ENCODE measurements at regions not wholly inside any gene's neighbourhood (a gene's known extent, or its start where the extent isn't known, plus 50 kb on each side); places are given as distances from the start of the nearest gene placed in this dataset.

DNA sequence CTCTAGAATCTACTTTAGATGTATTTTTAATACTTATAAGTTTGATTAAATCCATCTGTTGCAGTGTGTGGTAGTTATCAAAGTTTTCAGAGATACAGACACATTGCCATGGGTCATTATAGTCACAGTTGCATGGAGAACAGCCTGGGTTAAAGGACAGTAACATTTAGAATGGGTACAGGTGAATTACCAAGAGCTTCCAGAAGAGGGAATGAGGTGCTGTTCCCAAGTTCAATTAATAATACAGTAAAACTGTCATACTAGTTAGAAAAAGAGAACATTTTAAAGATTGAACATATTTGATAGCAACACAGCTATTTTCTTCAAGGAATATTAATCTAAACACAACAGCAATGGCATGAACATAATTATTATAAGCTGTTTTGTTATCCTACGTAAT is 322.6 kb upstream of the SLC10A2 start:
- no peak for DNase-seq (ENCODE audit: low read depth, low spot score)

DNA sequence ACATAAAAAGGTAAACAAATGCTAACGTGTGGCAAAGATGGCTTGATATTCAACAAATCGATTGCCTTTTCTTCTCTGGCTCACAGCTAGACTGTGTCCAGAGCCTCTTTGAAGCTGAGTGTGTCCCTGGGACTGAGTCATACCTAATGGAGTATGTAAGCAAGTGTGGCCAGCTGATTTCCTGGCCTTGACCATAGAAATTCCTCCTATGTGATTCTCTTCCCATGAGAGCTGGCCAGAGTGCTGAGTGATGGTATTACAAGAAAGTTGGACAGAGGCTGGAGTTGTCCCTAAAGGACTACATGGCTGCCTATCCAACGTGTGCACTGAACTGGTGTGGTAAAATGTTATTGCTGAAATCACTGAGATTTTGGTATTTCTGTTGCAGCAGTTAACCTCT is 320.1 kb upstream of the SLC10A2 start:
- DNase-seq (ENCODE audit: low read depth, low spot score) = no peak

DNA sequence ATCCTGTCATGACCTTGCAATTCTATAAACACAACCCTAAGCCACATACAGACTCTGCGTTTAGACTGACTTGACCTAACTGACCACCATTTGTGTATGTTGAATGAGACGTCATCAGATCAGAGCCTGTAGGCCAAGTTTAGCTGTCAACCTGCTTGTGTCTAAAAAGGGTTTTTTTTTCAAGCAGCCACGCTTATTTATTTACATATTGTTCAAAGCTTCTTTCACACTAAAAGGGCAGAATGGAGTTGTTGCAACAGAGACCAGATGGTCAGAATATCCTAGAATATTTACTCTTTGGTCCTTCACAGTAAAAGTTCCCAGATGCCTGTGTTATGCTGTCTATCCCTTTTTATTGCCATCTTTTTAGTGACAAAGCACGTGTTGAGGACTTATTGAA is 307.7 kb upstream of the SLC10A2 start:
- no peak for DNase-seq (ENCODE audit: low read depth, low spot score)

DNA sequence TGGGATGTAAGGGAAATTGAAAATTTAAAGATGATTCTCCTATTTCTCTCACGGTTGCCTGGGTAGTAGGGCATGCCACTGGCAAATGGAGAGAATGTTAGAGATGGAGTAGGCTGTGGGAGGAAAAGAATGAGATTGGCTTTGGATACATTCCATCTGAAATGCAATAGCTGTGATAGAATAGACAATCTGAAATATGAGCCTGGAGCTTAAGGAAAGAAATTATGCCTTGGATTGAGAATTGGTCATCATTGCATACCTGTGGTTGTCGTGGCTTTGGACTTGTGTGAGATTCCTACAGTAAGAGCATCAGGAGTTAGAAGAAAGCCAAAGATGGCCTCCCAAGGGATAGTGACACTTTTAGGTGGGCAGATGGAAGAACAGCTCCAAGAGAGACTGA is 305.1 kb upstream of the SLC10A2 start:
- no peak for DNase-seq (ENCODE audit: low read depth, low spot score)

DNA sequence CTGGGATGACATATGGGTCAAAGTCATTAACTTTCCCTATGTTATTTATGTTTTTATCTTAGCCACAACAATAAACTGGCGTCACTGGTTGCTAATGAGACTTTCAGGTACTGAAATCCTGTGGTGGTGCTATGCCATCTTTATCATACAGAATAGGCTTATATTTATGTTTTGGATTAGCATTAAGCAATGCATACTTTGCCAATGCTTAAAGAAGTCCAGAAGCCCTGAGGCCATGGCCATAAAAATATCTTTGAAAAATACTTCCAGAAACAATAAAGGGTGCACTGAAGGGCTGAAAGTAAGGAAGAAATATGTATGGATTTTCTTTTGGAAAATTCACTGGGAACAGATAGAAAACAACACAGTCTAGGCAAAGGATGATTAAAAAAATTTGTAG is 304.6 kb upstream of the SLC10A2 start:
- no peak for DNase-seq (ENCODE audit: low read depth, low spot score)

DNA sequence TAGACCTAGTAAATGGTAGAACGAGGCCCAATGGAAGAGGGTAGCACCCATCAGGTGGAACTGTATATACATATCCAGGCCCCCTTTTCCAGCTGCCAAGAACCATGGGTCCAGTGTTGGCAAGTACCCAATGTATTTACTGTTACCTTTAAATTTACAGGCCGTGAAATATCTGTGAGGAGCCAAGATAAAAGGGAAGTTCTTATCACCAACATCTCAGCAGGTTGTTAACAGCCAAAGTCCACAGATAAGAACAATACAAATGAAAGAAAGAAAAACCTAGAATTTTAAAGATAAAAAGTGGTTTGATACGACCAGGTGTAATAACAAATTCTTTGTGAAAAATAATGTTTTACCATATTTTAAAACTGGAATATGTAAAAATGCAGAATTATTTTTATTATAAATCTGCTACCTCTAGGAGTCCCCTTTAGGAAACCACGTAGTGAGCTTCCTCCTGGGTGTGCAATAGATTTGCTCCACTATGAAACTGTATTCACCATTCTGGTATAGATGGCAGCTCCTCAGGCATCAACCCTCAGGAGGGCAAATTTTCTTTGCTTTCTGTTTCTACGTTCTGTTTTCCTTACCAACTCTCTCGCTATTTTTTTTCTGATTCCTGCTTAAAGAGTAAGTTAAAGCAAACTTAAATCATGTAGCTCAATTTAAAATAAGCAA is 292.2 kb upstream of the SLC10A2 start:
- DNase-seq (ENCODE audit: low read depth, low spot score) = no peak

DNA sequence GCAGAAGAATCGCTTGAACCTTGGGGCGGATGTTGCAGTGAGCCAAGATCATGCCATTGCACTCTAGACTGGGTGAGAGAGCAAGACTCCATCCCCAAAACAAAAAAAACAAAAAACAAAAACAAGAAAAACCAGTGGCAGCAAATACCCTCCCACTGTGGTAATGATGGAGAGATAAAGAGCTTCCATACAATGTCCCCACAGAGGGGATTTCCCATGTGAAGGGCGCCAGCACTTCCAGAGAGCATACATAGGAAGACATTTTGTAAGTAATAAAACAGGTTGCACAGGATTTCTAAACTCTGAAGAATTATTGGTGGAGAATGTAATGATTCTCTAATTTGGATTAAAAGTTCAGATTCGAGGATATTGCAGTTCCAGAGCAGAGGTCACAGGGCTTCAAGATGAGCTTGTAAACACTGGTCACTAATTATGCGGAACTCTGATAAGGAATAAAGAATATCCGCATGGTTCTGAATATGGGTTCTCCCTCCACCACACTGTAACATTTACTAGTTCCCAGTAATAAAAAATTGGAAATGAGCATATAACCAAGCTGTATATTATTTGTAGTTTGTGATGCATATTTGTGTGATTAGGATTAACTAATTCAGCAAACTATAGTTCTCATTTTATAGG is 290.1 kb upstream of the SLC10A2 start:
- no peak for DNase-seq (ENCODE audit: low read depth, low spot score)

DNA sequence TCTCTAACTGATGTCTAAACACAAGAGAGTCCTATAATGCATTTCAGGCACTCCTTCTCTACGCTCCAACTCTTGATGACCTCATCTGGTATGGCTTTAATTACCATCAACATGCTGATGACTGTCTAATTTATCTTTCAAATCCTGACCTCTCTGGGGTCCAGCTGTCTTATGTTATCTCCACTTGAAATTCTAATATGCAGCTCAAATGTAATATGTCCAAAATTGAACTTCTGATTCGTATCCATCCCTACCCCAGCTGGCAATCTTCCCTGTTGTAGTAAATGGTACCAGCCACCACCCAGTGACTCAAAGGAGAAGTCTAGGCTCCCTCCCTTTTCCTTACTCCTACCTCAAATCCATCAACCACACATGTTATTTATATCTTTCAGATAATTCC is 288.0 kb upstream of the SLC10A2 start:
- no peak for DNase-seq (ENCODE audit: low read depth, low spot score)

DNA sequence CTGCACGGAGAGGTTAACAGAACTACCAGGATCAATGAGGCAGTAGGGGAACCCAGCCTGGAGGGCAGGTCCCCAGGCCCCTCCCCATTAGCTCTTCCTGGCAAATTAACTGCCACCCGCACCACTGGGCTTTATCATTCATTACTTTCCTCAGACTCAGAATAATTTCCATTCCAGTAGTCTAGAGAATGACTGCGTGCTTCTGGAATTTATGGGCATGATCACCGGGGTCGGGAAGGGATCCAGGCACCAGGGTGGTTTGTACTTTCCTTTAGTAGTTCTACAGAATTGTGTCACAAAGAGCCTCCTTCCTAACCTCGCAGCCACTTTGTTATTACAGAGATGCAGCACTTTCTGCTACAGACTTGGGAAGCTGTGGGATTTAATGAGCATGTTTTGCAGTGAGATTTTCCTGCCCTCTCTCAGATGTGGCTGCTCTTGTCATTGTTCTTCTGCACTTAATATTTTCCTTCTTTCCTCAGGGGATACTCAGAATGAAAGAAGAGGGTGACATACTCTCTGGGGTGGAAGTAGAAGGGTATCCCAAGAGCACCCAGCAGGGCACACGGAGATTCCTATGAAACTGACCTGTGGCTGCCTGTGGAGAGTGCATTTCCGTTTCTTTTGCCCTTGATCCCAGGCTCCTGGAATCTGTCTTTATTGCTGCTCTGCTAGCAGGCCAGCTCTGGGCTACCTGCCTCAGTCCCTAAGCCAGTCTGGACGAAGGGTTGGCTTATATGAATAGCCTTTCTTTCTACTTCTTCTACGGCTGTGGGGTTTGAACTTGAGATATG is 285.0 kb upstream of the SLC10A2 start:
- no peak for DNase-seq (ENCODE audit: low read depth, low spot score)

DNA sequence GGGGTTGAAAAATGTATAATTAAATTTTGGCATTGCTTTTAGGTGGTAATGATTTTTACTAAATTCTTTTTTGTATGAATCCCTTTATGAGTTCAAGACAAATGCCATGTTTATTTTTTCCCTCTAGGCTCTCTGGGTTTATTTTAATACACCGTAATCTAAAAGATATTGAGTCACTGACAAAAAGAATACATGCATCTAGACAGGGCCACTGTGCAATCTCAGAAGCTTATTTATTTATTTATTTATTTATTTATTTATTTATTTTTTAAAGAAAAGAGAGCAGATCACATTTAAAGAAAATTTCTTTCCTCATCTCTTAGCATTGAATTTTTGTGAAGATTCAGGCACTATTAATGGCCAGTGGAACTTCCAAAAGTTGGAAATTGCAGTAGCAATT is 283.9 kb upstream of the SLC10A2 start:
- no peak for DNase-seq (ENCODE audit: low read depth, low spot score)

DNA sequence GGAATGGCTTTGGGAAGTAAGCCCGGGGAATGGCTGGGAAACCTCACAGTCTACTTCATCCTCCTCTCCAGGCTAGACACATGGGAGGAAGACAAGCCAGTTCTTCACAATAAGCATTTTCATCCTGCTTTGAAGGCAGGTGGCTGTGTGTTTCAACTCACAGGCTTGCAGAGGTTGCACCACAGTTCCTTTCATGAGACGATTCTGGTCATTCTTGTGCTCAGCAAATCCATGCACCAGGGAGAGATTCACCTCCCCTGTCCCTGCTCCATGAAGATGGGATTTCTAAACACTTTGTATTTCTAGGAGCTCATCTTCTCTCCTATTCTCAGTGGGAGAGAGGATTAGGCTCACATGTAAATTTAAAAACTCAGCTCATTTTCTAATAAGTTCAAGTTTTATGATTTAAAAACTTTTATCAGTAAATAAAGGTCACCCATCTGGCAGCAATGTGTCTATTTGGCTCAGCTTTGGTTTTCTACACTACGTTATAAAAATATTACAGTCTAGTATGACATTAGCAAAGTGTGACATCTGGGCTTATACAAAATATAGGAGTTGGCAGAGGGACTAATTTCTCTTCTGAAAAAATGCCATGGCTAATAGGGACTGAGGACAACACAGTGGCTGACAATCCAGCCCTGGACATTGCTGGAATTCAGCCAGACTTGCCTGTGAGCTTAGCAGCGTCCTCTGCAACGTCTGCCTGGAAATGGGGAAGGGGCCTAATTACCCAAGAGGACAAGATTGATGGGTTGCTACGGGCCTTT is 283.2 kb upstream of the SLC10A2 start:
- no peak for DNase-seq (ENCODE audit: low read depth, low spot score)

DNA sequence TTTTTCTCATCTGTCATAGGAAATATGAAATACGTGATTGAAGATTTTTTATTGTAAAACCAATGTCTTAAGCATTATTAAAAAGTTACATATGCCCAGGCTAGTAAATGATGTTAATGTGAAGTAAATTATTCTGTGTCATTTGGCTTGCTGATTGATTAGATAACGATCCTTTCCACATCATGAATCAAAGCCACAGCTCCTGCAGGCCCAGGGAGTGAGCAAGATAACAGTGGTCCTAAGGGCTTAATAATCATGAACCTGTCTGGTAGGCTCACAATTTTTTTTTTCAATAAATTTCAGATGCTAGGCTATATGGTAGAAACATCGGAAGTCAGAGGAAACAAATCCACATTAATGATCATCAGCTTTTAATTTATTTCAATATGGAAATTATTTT is 269.0 kb upstream of the SLC10A2 start:
- no peak for DNase-seq (ENCODE audit: low read depth, low spot score)

DNA sequence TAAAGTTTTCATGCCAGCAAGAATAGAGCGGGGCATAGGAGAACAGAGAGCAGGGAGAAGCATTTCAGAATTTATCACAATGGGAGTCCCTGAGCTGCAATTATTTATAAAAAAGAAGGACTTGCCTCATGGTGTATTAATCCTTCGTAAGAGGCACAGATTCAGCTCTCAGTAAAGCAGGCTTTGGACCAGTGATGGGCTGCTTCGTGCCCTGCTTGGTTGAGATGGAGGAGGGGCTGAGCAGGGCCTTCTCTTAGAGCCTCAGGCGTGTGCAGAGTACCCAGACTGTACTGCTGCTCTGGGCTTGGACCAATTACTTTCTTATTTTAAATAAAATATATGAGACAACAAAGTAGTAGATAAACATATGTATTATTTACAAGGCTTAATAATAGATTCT is 265.7 kb upstream of the SLC10A2 start:
- DNase-seq (ENCODE audit: low read depth, low spot score) = no peak

DNA sequence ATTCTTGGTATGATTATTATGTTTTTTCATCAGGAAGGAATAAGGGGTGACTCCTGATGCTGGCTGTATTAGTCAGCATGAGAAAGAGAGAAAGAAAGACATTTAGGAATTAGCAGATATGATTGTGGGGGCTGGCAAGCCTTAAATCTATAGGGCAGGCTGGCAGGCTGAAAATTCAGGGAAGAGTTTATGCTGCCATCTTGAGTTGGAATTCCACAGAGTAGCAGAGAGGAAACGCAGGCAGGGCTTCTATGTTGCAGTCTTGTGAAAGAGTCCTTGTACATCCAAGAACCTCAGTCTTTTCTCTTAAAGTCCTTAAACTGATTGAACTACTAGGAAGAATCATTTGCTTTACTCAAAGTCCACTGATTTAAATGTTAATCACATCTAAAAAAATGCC is 262.7 kb upstream of the SLC10A2 start:
- no peak for DNase-seq (ENCODE audit: low read depth, low spot score)

DNA sequence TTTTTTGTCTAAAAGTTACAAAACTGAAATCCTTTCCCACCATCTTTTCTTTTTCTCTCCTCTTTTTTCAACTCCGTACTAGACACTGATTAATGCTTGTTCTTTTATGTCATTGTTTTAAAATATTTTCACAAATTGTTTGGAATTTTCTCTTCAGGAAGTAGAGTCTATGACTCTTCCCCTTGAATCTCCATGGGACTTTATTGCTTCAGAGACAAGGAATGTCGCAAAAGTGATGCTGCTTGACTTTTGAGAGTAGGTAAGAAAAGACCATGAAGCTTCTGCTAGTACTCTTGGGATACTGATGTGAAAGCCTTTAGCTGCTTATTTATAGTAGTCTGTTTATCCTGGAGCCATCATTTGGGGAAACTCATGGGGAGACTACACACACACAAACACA is 260.1 kb upstream of the SLC10A2 start:
- no peak for DNase-seq (ENCODE audit: low read depth, low spot score)

DNA sequence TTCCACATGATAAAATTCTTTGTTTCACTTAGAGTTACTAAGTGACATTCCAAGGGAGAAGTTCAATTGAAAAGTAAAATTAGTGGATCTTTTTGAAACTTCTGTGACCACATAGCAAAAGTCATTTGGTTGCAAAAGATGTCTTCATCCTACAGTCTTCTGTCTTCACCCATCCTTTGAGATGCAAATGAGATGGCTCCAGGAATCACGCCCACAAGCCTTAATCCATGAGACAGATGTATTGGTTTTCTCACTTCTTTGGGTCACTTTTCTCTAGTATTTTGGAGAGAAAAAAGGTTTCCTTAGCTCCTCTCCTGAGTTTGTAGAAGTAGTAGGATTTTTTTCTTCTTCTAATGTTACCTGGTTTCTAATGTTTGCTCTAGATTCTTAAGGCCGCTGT is 259.5 kb upstream of the SLC10A2 start:
- no peak for DNase-seq (ENCODE audit: low read depth, low spot score)

DNA sequence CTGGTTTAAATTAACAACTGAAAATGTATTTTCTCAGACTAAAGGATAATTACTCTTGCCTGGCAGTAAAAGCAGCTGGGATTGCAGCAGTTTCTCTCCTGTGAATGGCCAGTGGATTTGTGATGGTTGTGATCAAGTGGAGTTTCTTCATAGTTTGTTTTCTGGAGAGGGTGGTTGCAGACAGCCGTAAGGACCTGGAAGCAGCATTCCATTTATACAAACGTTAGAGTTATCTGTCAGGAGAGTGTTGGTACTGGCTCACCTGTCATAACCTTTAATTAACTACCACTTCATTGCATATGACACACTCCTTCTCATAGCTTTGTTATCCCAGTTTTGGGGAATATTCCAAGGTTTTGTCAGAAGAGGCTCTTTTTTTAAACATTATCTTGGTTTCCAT is 258.4 kb upstream of the SLC10A2 start:
- no peak for DNase-seq (ENCODE audit: low read depth, low spot score)

DNA sequence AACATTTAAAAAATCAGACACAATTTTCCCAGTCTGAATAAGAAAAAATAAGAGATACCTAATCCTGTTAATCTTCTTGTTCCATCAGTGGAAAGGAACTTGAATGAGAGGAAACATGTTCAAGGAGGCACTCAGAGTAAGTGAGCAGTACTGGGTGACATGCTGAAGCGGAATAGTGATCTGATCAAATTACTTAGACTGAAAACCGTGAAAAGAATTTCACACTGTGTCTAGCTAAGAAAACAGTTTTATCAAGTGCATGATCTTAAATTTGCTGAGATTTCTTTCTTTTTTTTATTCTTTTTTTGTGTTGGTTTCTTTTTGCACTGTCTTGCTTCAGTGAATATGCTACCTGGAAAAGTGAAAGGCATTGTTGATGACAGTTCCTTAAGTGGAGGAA is 249.5 kb upstream of the SLC10A2 start:
- no peak for DNase-seq (ENCODE audit: low read depth, low spot score)

DNA sequence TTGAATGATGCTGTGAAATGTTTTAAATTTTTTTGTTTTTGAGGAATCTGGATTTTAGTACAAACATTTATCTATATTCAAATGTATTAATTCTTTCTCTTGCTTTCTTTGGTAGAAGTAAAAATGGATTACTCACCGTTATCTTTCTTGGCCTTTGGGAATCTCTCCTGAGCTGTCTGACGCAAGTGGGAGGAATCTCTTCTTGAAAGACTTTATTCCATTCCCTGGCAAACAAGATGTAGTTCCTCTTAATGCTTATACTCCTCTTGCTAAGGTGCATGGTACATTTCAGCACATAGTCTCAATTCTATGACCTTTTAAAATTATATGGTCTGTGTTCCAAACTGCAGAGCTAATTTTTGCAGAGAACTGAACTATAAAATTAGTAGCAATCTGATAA is 246.2 kb upstream of the SLC10A2 start:
- no peak for DNase-seq (ENCODE audit: low read depth, low spot score)

DNA sequence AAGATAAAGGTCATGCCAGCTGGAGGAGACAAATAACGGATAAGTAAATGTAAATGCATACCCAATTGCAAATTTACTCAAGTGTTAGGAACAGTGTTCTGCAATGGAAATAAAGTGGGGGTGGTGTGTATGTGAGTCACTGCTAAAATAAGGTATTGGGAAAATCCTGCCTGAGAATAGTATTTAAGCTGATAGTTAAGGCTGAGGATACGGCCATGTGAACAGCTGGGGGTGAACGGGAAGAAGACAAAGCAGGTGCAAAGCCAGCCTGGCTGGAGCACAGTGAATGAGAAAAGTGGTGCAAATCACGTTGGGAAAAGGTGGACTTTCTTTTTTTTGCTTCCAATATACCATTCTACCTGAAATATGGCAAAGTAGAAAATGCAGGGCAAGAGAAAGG is 242.4 kb upstream of the SLC10A2 start:
- no peak for DNase-seq (ENCODE audit: low read depth, low spot score)

DNA sequence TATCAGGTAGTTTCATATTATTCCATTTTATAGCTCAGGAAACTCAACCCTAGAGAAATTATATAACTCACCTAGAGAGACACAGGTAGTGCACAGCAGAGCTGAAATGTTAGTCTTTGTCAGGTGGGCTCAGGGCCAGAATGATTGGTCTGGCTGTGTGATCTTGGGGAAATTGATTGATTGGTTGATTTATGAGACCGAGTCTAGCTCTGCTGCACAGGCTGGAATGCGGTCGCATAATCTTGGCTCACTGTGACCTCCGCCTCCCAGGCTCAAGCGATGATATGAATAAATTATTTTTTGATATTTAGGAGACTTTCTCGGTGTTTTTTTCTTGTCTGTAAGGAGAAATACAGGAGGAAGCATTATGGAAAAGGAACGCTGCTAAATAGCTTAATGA is 239.9 kb upstream of the SLC10A2 start:
- DNase-seq (ENCODE audit: low read depth, low spot score) = no peak

DNA sequence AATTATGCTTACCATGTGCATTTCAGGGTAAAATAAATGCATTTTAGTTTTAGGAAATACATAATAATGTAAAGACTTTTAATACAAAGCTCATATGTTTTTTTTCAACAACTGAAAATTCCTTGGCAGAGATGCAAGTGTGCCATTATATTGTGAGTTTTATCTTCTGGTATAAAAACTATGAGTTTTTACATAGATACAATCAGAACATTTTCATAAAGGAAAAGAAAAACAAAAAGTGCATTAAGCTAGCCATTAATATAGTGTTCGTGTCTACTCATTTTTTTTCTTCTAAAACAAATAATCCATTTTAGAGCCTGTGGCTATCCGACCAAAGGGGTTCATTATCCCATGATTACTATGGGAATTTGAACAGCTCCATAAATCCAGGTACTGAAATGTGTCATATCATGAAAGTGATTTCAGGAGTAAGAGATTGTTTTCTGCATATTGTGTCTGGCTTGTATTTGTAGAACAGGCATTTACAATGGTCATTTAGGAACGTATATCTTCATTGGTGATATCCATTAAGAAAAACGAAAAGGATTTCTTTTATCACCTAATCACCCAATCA is 236.9 kb upstream of the SLC10A2 start:
- no peak for DNase-seq (ENCODE audit: low read depth, low spot score)
